H1 (cell line): ENCODE measurements at regions not wholly inside any gene's neighbourhood (a gene's known extent, or its start where the extent isn't known, plus 50 kb on each side); places are given as distances from the start of the nearest gene placed in this dataset.

Experiments used
- CTCF ChIA-PET: fragments of 300-600 bp; sonication (Branson Sonifier 250); formaldehyde crosslinking; loops from one replicate; lab custom pipeline; 2021; ENCODE audit not compliant: partially characterized antibody; lab: Charles Lee
- POLR2A ChIA-PET: fragments of 300-600 bp; sonication (Branson Sonifier 250); formaldehyde crosslinking; loops from one replicate; lab custom pipeline; 2021; ENCODE audit warnings: inconsistent platforms; ENCODE audit not compliant: partially characterized antibody; lab: Charles Lee
- DNase-seq, 2 experiments: peaks; one replicate each; pipeline versions ENCODE4 v3.0.0 to v3.0.0-alpha.2; 2010 to 2022; ENCODE audit warnings: low spot score in 2 of 2, low read depth in 1 of 2, mixed read lengths in 1 of 2
- FAIRE-seq: peaks from 2 replicates; lab custom pipeline; 2011; peaks lifted over from hg19 to GRCh38; lab: Jason Lieb, UNC
- H2AFZ ChIP-seq: 2 replicates; pipeline ENCODE4 v1.8.1; 2012; ENCODE audit warnings: low read length, inconsistent platforms
- H2AK5ac ChIP-seq: 2 replicates; pipeline ENCODE4 v1.6.1; 2013; ENCODE audit warnings: low read depth, low read length
- H2BK120ac ChIP-seq: replicated peaks from 2 replicates; pipeline ENCODE3; 2013; ENCODE audit warnings: low read depth, low read length, inconsistent platforms
- H2BK12ac ChIP-seq: 2 replicates; pipeline ENCODE4 v1.6.1; 2013; ENCODE audit warnings: low read depth, low read length
- H2BK15ac ChIP-seq: 2 replicates; pipeline ENCODE4 v1.6.1; 2013; ENCODE audit warnings: low read length
- H2BK20ac ChIP-seq: 2 replicates; pipeline ENCODE4 v1.6.1; 2013; ENCODE audit warnings: low read length
- H2BK5ac ChIP-seq: 2 replicates; pipeline ENCODE4 v1.6.1; 2013; ENCODE audit warnings: low read depth, low read length
- H3K14ac ChIP-seq: 2 replicates; pipeline ENCODE4 v1.6.1; 2013; ENCODE audit warnings: inconsistent platforms; ENCODE audit not compliant: insufficient read length
- H3K18ac ChIP-seq: 2 replicates; pipeline ENCODE4 v1.6.1; 2013; ENCODE audit warnings: low read length; ENCODE audit errors: extremely low read depth
- H3K23ac ChIP-seq: 2 replicates; pipeline ENCODE4 v1.6.1; 2013; ENCODE audit warnings: inconsistent platforms; ENCODE audit not compliant: insufficient read length
- H3K23me2 ChIP-seq: 2 replicates; pipeline ENCODE4 v1.6.1; 2013; ENCODE audit warnings: low read depth, low read length
- H3K27ac ChIP-seq: 2 replicates; pipeline ENCODE4 v1.6.1; 2011; ENCODE audit warnings: low read depth, low read length, inconsistent platforms
- H3K27me3 ChIP-seq, 4 experiments: replicated peaks in 1 of 4; 1 replicate in 1 of 4; 2 replicates in 3 of 4; pipeline versions ENCODE4 v1.6.1 to v1.8.1; 2011 to 2013; ENCODE audit warnings: low read length in 3 of 4, mild to moderate bottlenecking in 3 of 4, inconsistent platforms in 2 of 4, mixed read lengths in 2 of 4, moderate library complexity in 1 of 4; ENCODE audit not compliant: control insufficient read depth in 3 of 4, insufficient read depth in 3 of 4; ENCODE audit errors: extremely low read depth in 1 of 4
- H3K36me3 ChIP-seq, 4 experiments: 2 replicates each; pipeline versions ENCODE4 v1.6.1 to v1.8.1; 2011 to 2013; ENCODE audit warnings: mild to moderate bottlenecking in 4 of 4, low read length in 3 of 4, moderate library complexity in 2 of 4, control low read depth in 1 of 4, inconsistent platforms in 1 of 4; ENCODE audit not compliant: insufficient read depth in 4 of 4, control insufficient read depth in 2 of 4
- H3K4ac ChIP-seq: replicated peaks from 2 replicates; pipeline ENCODE3; 2013; ENCODE audit warnings: low read length, low read depth, mixed read lengths, inconsistent platforms; ENCODE audit not compliant: insufficient read length
- H3K4me1 ChIP-seq, 4 experiments: replicated peaks in 1 of 4; 1 replicate in 1 of 4; 2 replicates in 3 of 4; pipeline versions ENCODE4 v1.6.1 to v1.8.1; 2011 to 2013; ENCODE audit warnings: low read length in 3 of 4, inconsistent platforms in 2 of 4, mixed read lengths in 1 of 4; ENCODE audit not compliant: insufficient read depth in 4 of 4, control insufficient read depth in 3 of 4
- H3K4me2 ChIP-seq, 2 experiments: 2 replicates each; pipeline versions ENCODE4 v1.6.1 to v1.8.1; 2011 to 2013; ENCODE audit warnings: low read depth in 2 of 2, low read length in 2 of 2, control low read depth in 1 of 2, inconsistent platforms in 1 of 2, mild to moderate bottlenecking in 1 of 2; ENCODE audit not compliant: insufficient read depth in 1 of 2
- H3K4me3 ChIP-seq, 4 experiments: fragments of 200-600, 300-600 bp in 1 of 4; sonication (generic), shearing (Covaris generic), sonication (Bioruptor Twin) in 1 of 4; 2 replicates each; pipeline versions ENCODE4 v1.5.1 to v1.8.1; 2011 to 2016; ENCODE audit warnings: low read length in 4 of 4, low read depth in 3 of 4, control low read depth in 2 of 4, inconsistent platforms in 2 of 4, mild to moderate bottlenecking in 2 of 4, mixed read lengths in 1 of 4, moderate library complexity in 1 of 4; ENCODE audit not compliant: insufficient read depth in 2 of 4; ENCODE audit errors: extremely low read depth in 1 of 4
- H3K56ac ChIP-seq: replicated peaks from 2 replicates; pipeline ENCODE3; 2013; ENCODE audit warnings: low read depth, mild to moderate bottlenecking, mixed read lengths, low read length, inconsistent platforms; ENCODE audit not compliant: insufficient read length
- H3K79me1 ChIP-seq: 2 replicates; pipeline ENCODE4 v1.6.1; 2013; ENCODE audit warnings: low read depth, low read length, control low read depth
- H3K79me2 ChIP-seq, 2 experiments: 2 replicates each; pipeline versions ENCODE4 v1.6.1 to v1.8.1; 2012 to 2013; ENCODE audit warnings: low read length in 2 of 2, mild to moderate bottlenecking in 2 of 2, inconsistent platforms in 1 of 2; ENCODE audit not compliant: insufficient read depth in 2 of 2, control insufficient read depth in 1 of 2
- H3K9ac ChIP-seq, 4 experiments: replicated peaks in 1 of 4; 1 replicate in 1 of 4; 2 replicates in 3 of 4; pipeline versions ENCODE4 v1.6.1 to v1.8.1; 2011 to 2013; ENCODE audit warnings: low read depth in 3 of 4, low read length in 3 of 4, control low read depth in 2 of 4, mild to moderate bottlenecking in 2 of 4, moderate library complexity in 2 of 4, inconsistent platforms in 1 of 4; ENCODE audit errors: extremely low read depth in 1 of 4
- H3K9me3 ChIP-seq, 2 experiments: 2 replicates each; pipeline versions ENCODE4 v1.6.1 to v1.8.1; 2012 to 2013; ENCODE audit warnings: mild to moderate bottlenecking in 2 of 2, moderate library complexity in 2 of 2, control low read depth in 1 of 2, inconsistent platforms in 1 of 2, low read depth in 1 of 2, low read length in 1 of 2, mixed read lengths in 1 of 2; ENCODE audit not compliant: insufficient read depth in 2 of 2
- H4K20me1 ChIP-seq, 2 experiments: replicated peaks in 1 of 2; 2 replicates each; pipeline versions ENCODE3 to v1.8.1; 2011 to 2013; ENCODE audit warnings: inconsistent platforms in 2 of 2, low read length in 2 of 2, mild to moderate bottlenecking in 1 of 2; ENCODE audit not compliant: insufficient read depth in 2 of 2, control insufficient read depth in 1 of 2
- H4K5ac ChIP-seq: 2 replicates; pipeline ENCODE4 v1.6.1; 2013; ENCODE audit warnings: low read length, low read depth, mixed read lengths, inconsistent platforms; ENCODE audit not compliant: insufficient read length
- H4K8ac ChIP-seq: 2 replicates; pipeline ENCODE4 v1.8.0; 2013; ENCODE audit warnings: mild to moderate bottlenecking, moderate library complexity, low read length, inconsistent platforms; ENCODE audit not compliant: insufficient read depth; ENCODE audit errors: extremely low read depth
- H4K91ac ChIP-seq: replicated peaks from 2 replicates; pipeline ENCODE3; 2013; ENCODE audit warnings: low read length, mixed read lengths, inconsistent platforms; ENCODE audit not compliant: insufficient read length
- BCL11A ChIP-seq, 2 experiments: IDR thresholded peaks; one replicate each; pipeline ENCODE4 v1.6.1; 2011; ENCODE audit warnings: low read depth in 2 of 2, low read length in 2 of 2, mild to moderate bottlenecking in 2 of 2
- CBX5 ChIP-seq: fragments of 300-800, 300-1000 bp; sonication (generic); IDR thresholded peaks from 2 replicates; pipeline ENCODE4 v1.7.1; 2016; ENCODE audit warnings: antibody characterized with exemption, low read length, low read depth
- CBX8 ChIP-seq: fragments of 300-800, 300-1000 bp; sonication (generic); IDR thresholded peaks from 2 replicates; pipeline ENCODE4 v1.7.1; 2016; ENCODE audit warnings: low read depth, low read length, borderline replicate concordance
- KDM4A ChIP-seq: IDR thresholded peaks from one replicate; pipeline ENCODE4 v1.7.1; 2012; ENCODE audit warnings: low read depth, mild to moderate bottlenecking, moderate library complexity, low read length, inconsistent platforms; ENCODE audit not compliant: severe bottlenecking
- KDM5A ChIP-seq: fragments of 200-600 bp; IDR thresholded peaks from 2 replicates; pipeline ENCODE4 v1.7.1; 2012; ENCODE audit warnings: mild to moderate bottlenecking, low read length, inconsistent platforms, mixed read lengths
- POU5F1 ChIP-seq: IDR thresholded peaks from 2 replicates; pipeline ENCODE4 v1.6.1; 2011; ENCODE audit warnings: low read depth, mild to moderate bottlenecking, low read length, moderate library complexity
- TAF1 ChIP-seq: IDR thresholded peaks from 2 replicates; pipeline ENCODE4 v1.6.1; 2011; ENCODE audit warnings: mild to moderate bottlenecking, low read depth, low read length
- TAF7 ChIP-seq: optimal IDR thresholded peaks from 2 replicates; pipeline ENCODE3; 2011; ENCODE audit warnings: low read depth, mild to moderate bottlenecking, inconsistent platforms, low read length, moderate library complexity, borderline replicate concordance
- WGBS, 2 experiments: shearing (Covaris generic) in 1 of 2; methylation state at CpG; one replicate each; pipeline versions ENCODE4 v1.1.6 to v1.1.7; 2013 to 2015; ENCODE audit warnings: low lambda C conversion rate in 2 of 2, mixed read lengths in 2 of 2, inconsistent platforms in 1 of 2, low coverage in 1 of 2, missing lambda C conversion rate in 1 of 2; ENCODE audit not compliant: insufficient replicate concordance in 2 of 2, insufficient coverage in 1 of 2, insufficient read length in 1 of 2; ENCODE audit errors: extremely low coverage in 1 of 2, missing lambda C conversion rate in 1 of 2; 5-methylcytosine and 5-hydroxymethylcytosine counted together
- TF ChIP-seq, protein P1 (sequence below): IDR thresholded peaks from 2 replicates; pipeline ENCODE4 v1.6.1; 2011; ENCODE audit warnings: low read length, improper control_type of control experiment
- TF ChIP-seq, protein P2 (sequence below): IDR thresholded peaks from 2 replicates; pipeline ENCODE4 v1.6.1; 2012; ENCODE audit warnings: inconsistent platforms
- TF ChIP-seq, protein P3 (sequence below): IDR thresholded peaks from 2 replicates; pipeline ENCODE4 v1.6.1; 2011; ENCODE audit warnings: low read depth, mild to moderate bottlenecking, low read length; ENCODE audit not compliant: insufficient read depth

DNA sequence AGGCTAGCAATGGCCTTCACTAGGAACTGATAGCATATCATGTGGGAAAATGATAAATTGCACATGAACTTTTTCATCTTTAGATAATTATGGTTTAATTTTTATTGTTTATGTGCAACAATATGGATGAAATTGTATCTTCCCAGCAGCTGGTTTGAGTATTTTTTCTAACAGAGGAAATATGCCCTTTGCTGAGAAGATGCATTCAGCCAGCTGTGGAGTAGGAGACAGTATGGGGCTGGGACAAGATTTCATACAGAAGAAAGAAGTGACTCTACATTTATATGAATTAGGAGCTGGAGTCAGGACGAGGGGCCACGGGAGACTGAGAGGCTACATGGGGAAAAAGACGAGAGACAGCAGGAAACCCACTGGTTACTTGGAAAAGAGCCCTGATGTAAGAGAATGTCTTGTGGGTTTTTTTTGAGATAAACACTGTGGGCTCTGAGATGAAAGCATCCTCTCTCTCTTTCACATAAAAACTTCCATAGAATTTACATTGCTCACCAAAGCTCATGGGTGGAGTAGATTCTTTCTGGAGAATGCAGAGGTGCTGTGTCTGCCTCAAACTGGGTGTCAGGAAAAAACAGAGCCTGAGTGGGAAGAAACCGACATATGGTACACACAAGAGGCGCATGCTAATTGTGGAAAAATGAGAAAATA is 115.2 kb upstream of the PDZRN3 start:
- DNase-seq: no peak
- TF ChIP-seq, protein P1, sequence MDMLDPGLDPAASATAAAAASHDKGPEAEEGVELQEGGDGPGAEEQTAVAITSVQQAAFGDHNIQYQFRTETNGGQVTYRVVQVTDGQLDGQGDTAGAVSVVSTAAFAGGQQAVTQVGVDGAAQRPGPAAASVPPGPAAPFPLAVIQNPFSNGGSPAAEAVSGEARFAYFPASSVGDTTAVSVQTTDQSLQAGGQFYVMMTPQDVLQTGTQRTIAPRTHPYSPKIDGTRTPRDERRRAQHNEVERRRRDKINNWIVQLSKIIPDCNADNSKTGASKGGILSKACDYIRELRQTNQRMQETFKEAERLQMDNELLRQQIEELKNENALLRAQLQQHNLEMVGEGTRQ: no peak
- TF ChIP-seq CBX8: no peak
- no peak for TF ChIP-seq POU5F1
- TF ChIP-seq KDM5A: no peak
- TF ChIP-seq TAF1: no peak
- TF ChIP-seq, protein P2, sequence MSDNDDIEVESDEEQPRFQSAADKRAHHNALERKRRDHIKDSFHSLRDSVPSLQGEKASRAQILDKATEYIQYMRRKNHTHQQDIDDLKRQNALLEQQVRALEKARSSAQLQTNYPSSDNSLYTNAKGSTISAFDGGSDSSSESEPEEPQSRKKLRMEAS: no peak
- TF ChIP-seq TAF7: no peak
- no peak for TF ChIP-seq KDM4A
- TF ChIP-seq, protein P3, sequence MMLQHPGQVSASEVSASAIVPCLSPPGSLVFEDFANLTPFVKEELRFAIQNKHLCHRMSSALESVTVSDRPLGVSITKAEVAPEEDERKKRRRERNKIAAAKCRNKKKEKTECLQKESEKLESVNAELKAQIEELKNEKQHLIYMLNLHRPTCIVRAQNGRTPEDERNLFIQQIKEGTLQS: no peak
- TF ChIP-seq CBX5: no peak
- no peak for TF ChIP-seq BCL11A (IDR thresholded peaks at IDR 0.05; ENCODE audit: low read depth in 2 of 2, low read length in 2 of 2)

More for the DNA sequence above, 115.2 kb upstream of the PDZRN3 start:
- no peak overlapping the region for H3K14ac ChIP-seq
- H4K91ac ChIP-seq: no peak overlapping the region
- H3K27me3 ChIP-seq: no peaks in the 10 kb centered on the region
- H3K18ac ChIP-seq: no peak overlapping the region
- no peak overlapping the region for H2BK15ac ChIP-seq
- H3K36me3 ChIP-seq: no peaks in the 10 kb centered on the region
- no peak overlapping the region for H3K4me3 ChIP-seq
- H3K79me2 ChIP-seq: no peaks in the 10 kb centered on the region
- no peaks in the 10 kb centered on the region for H3K4me1 ChIP-seq
- no peaks in the 10 kb centered on the region for H3K23me2 ChIP-seq
- WGBS, 2 experiments: 63% methylated on average over 5 of the region's 5 CpGs; no CpG with 5 or more reads in 1 of the 2 experiments
- FAIRE-seq: no peak
- ChIA-PET CTCF (interaction anchor here (1.2 to 1.3 kb wide), 2 partner anchors 15 to 232 kb away, joined by 3 to 4 read pairs; no protein-coding TSS in a partner anchor), POLR2A (no interaction called here)
- no peak overlapping the region for H2BK120ac ChIP-seq
- H2AK5ac ChIP-seq: no peak overlapping the region
- no peaks in the 10 kb centered on the region for H3K9me3 ChIP-seq
- H3K9ac ChIP-seq: no peak overlapping the region
- no peaks in the 10 kb centered on the region for H4K20me1 ChIP-seq
- H2AFZ ChIP-seq: no peak overlapping the region
- no peak overlapping the region for H3K27ac ChIP-seq
- H3K4ac ChIP-seq: no peak overlapping the region
- no peak overlapping the region for H3K23ac ChIP-seq
- H2BK5ac ChIP-seq: no peak overlapping the region
- H3K56ac ChIP-seq: no peak overlapping the region
- no peaks in the 10 kb centered on the region for H3K79me1 ChIP-seq
- H3K4me2 ChIP-seq: no peak overlapping the region
- H4K8ac ChIP-seq: no peak overlapping the region
- no peak overlapping the region for H2BK12ac ChIP-seq
- no peak overlapping the region for H4K5ac ChIP-seq
- H2BK20ac ChIP-seq: no peak overlapping the region
